ENCODE measurements at regions not wholly inside any gene's neighbourhood (a gene's known extent, or its start where the extent isn't known, plus 50 kb on each side); places are given as distances from the start of the nearest gene placed in this dataset.

GRCh38 chr13:24605923-24606372 lies 74.3 kb upstream of the ATP12A start:
- Histone ChIP-seq H3K9ac (ENCODE audit: low read depth in 1 of 2, low read length in 2 of 2) (no peak overlapping the region), H3K36me3 (ENCODE audit: control insufficient read depth in 1 of 2, insufficient read depth in 2 of 2, low read length in 2 of 2) (no peaks in the 10 kb centered on the region), H3K27ac (ENCODE audit: low read depth, low read length) (no peak overlapping the region), H3K9me3 (ENCODE audit: control insufficient read depth in 1 of 2, low read length in 2 of 2) (no peaks in the 10 kb centered on the region), H3K4me3 (ENCODE audit: low read depth in 1 of 2, low read length in 2 of 2) (no peak overlapping the region), H3K4me1 (ENCODE audit: control insufficient read depth in 1 of 2, insufficient read depth in 2 of 2, low read length in 2 of 2) (no peaks in the 10 kb centered on the region), H3K27me3 (ENCODE audit: control insufficient read depth in 1 of 2, insufficient read depth in 2 of 2, low read length in 2 of 2) (no peaks in the 10 kb centered on the region)

GRCh38 chr13:24606486-24607170 lies 73.6 kb upstream of the ATP12A start:
- H3K4me3 ChIP-seq (ENCODE audit: low read depth in 1 of 2, low read length in 2 of 2), result no peak overlapping the region
- no peak overlapping the region for H3K9ac ChIP-seq (ENCODE audit: low read depth in 1 of 2, low read length in 2 of 2)
- no peaks in the 10 kb centered on the region for H3K27me3 ChIP-seq (ENCODE audit: control insufficient read depth in 1 of 2, insufficient read depth in 2 of 2, low read length in 2 of 2)
- H3K36me3 ChIP-seq (ENCODE audit: control insufficient read depth in 1 of 2, insufficient read depth in 2 of 2, low read length in 2 of 2), result no peaks in the 10 kb centered on the region
- no peaks in the 10 kb centered on the region for H3K4me1 ChIP-seq (ENCODE audit: control insufficient read depth in 1 of 2, insufficient read depth in 2 of 2, low read length in 2 of 2)
- no peaks in the 10 kb centered on the region for H3K9me3 ChIP-seq (ENCODE audit: control insufficient read depth in 1 of 2, low read length in 2 of 2)
- H3K27ac ChIP-seq (ENCODE audit: low read depth, low read length), result no peak overlapping the region

- Histone ChIP-seq H3K36me3 (ENCODE audit: control insufficient read depth in 1 of 2, insufficient read depth in 2 of 2, low read length in 2 of 2) (no peaks in the 10 kb centered on the region), H3K27me3 (ENCODE audit: control insufficient read depth in 1 of 2, insufficient read depth in 2 of 2, low read length in 2 of 2) (no peaks in the 10 kb centered on the region), H3K4me1 (ENCODE audit: control insufficient read depth in 1 of 2, insufficient read depth in 2 of 2, low read length in 2 of 2) (no peaks in the 10 kb centered on the region), H3K9me3 (ENCODE audit: control insufficient read depth in 1 of 2, low read length in 2 of 2) (no peaks in the 10 kb centered on the region), H3K4me3 (ENCODE audit: low read depth in 1 of 2, low read length in 2 of 2) (no peak overlapping the region), H3K9ac (ENCODE audit: low read depth in 1 of 2, low read length in 2 of 2) (no peak overlapping the region), H3K27ac (ENCODE audit: low read depth, low read length) (no peak overlapping the region)
These were observed 69.3 kb upstream of the ATP12A start for GRCh38 chr13:24610956-24611355.

GRCh38 chr13:24612726-24613125 lies 67.5 kb upstream of the ATP12A start:
- Histone ChIP-seq H3K27me3 (ENCODE audit: control insufficient read depth in 1 of 2, insufficient read depth in 2 of 2, low read length in 2 of 2) (no peaks in the 10 kb centered on the region), H3K9ac (ENCODE audit: low read depth in 1 of 2, low read length in 2 of 2) (no peak overlapping the region), H3K4me3 (ENCODE audit: low read depth in 1 of 2, low read length in 2 of 2) (no peak overlapping the region), H3K4me1 (ENCODE audit: control insufficient read depth in 1 of 2, insufficient read depth in 2 of 2, low read length in 2 of 2) (no peaks in the 10 kb centered on the region), H3K27ac (ENCODE audit: low read depth, low read length) (no peak overlapping the region), H3K36me3 (ENCODE audit: control insufficient read depth in 1 of 2, insufficient read depth in 2 of 2, low read length in 2 of 2) (no peaks in the 10 kb centered on the region), H3K9me3 (ENCODE audit: control insufficient read depth in 1 of 2, low read length in 2 of 2) (no peaks in the 10 kb centered on the region)

- no peaks in the 10 kb centered on the region for H3K27me3 ChIP-seq (ENCODE audit: control insufficient read depth in 1 of 2, insufficient read depth in 2 of 2, low read length in 2 of 2)
- no peak overlapping the region for H3K9ac ChIP-seq (ENCODE audit: low read depth in 1 of 2, low read length in 2 of 2)
- H3K4me3 ChIP-seq (ENCODE audit: low read depth in 1 of 2, low read length in 2 of 2), result no peak overlapping the region
- H3K9me3 ChIP-seq (ENCODE audit: control insufficient read depth in 1 of 2, low read length in 2 of 2), result no peaks in the 10 kb centered on the region
- H3K36me3 ChIP-seq (ENCODE audit: control insufficient read depth in 1 of 2, insufficient read depth in 2 of 2, low read length in 2 of 2), result no peaks in the 10 kb centered on the region
- no peak overlapping the region for H3K27ac ChIP-seq (ENCODE audit: low read depth, low read length)
- H3K4me1 ChIP-seq (ENCODE audit: control insufficient read depth in 1 of 2, insufficient read depth in 2 of 2, low read length in 2 of 2), result no peaks in the 10 kb centered on the region
These were observed 67.1 kb upstream of the ATP12A start for GRCh38 chr13:24613128-24613527.

GRCh38 chr13:24613755-24614154 lies 66.5 kb upstream of the ATP12A start:
- H3K4me3 ChIP-seq (ENCODE audit: low read depth in 1 of 2, low read length in 2 of 2), result no peak overlapping the region

GRCh38 chr13:24614306-24615080 lies 65.7 kb upstream of the ATP12A start:
- Histone ChIP-seq H3K9me3 (ENCODE audit: control insufficient read depth in 1 of 2, low read length in 2 of 2) (no peaks in the 10 kb centered on the region), H3K4me1 (ENCODE audit: control insufficient read depth in 1 of 2, insufficient read depth in 2 of 2, low read length in 2 of 2) (peaks cover 0 to 6% of the 10 kb centered on the region in 2 donors), H3K9ac (ENCODE audit: low read depth in 1 of 2, low read length in 2 of 2) (no peak overlapping the region)

More at GRCh38 chr13:24613755-24614154, 66.5 kb upstream of the ATP12A start:
- Histone ChIP-seq H3K27ac (ENCODE audit: low read depth, low read length) (no peak overlapping the region), H3K27me3 (ENCODE audit: control insufficient read depth in 1 of 2, insufficient read depth in 2 of 2, low read length in 2 of 2) (no peaks in the 10 kb centered on the region), H3K9ac (ENCODE audit: low read depth in 1 of 2, low read length in 2 of 2) (no peak overlapping the region), H3K4me1 (ENCODE audit: control insufficient read depth in 1 of 2, insufficient read depth in 2 of 2, low read length in 2 of 2) (peaks cover 0 to 3% of the 10 kb centered on the region in 2 donors), H3K9me3 (ENCODE audit: control insufficient read depth in 1 of 2, low read length in 2 of 2) (no peaks in the 10 kb centered on the region), H3K36me3 (ENCODE audit: control insufficient read depth in 1 of 2, insufficient read depth in 2 of 2, low read length in 2 of 2) (no peaks in the 10 kb centered on the region)

GRCh38 chr13:24615114-24615513 lies 65.1 kb upstream of the ATP12A start:
- Histone ChIP-seq H3K4me1 (ENCODE audit: control insufficient read depth in 1 of 2, insufficient read depth in 2 of 2, low read length in 2 of 2) (peaks cover 0 to 6% of the 10 kb centered on the region in 2 donors), H3K4me3 (ENCODE audit: low read depth in 1 of 2, low read length in 2 of 2) (no peak overlapping the region), H3K27me3 (ENCODE audit: control insufficient read depth in 1 of 2, insufficient read depth in 2 of 2, low read length in 2 of 2) (no peaks in the 10 kb centered on the region), H3K9ac (ENCODE audit: low read depth in 1 of 2, low read length in 2 of 2) (no peak overlapping the region), H3K36me3 (ENCODE audit: control insufficient read depth in 1 of 2, insufficient read depth in 2 of 2, low read length in 2 of 2) (no peaks in the 10 kb centered on the region), H3K27ac (ENCODE audit: low read depth, low read length) (no peak overlapping the region), H3K9me3 (ENCODE audit: control insufficient read depth in 1 of 2, low read length in 2 of 2) (no peaks in the 10 kb centered on the region)

More at GRCh38 chr13:24614306-24615080, 65.7 kb upstream of the ATP12A start:
- Histone ChIP-seq H3K4me3 (ENCODE audit: low read depth in 1 of 2, low read length in 2 of 2) (no peak overlapping the region), H3K27me3 (ENCODE audit: control insufficient read depth in 1 of 2, insufficient read depth in 2 of 2, low read length in 2 of 2) (no peaks in the 10 kb centered on the region), H3K36me3 (ENCODE audit: control insufficient read depth in 1 of 2, insufficient read depth in 2 of 2, low read length in 2 of 2) (no peaks in the 10 kb centered on the region), H3K27ac (ENCODE audit: low read depth, low read length) (no peak overlapping the region)

GRCh38 chr13:24615911-24616472 lies 64.2 kb upstream of the ATP12A start:
- Histone ChIP-seq H3K9ac (ENCODE audit: low read depth in 1 of 2, low read length in 2 of 2) (no peak overlapping the region), H3K9me3 (ENCODE audit: control insufficient read depth in 1 of 2, low read length in 2 of 2) (no peaks in the 10 kb centered on the region), H3K36me3 (ENCODE audit: control insufficient read depth in 1 of 2, insufficient read depth in 2 of 2, low read length in 2 of 2) (no peaks in the 10 kb centered on the region), H3K27me3 (ENCODE audit: control insufficient read depth in 1 of 2, insufficient read depth in 2 of 2, low read length in 2 of 2) (no peaks in the 10 kb centered on the region), H3K27ac (ENCODE audit: low read depth, low read length) (no peak overlapping the region), H3K4me3 (ENCODE audit: low read depth in 1 of 2, low read length in 2 of 2) (no peak overlapping the region), H3K4me1 (ENCODE audit: control insufficient read depth in 1 of 2, insufficient read depth in 2 of 2, low read length in 2 of 2) (peaks cover 0 to 6% of the 10 kb centered on the region in 2 donors)

GRCh38 chr13:24616514-24616913 lies 63.7 kb upstream of the ATP12A start:
- Histone ChIP-seq H3K4me3 (ENCODE audit: low read depth in 1 of 2, low read length in 2 of 2) (no peak overlapping the region), H3K36me3 (ENCODE audit: control insufficient read depth in 1 of 2, insufficient read depth in 2 of 2, low read length in 2 of 2) (no peaks in the 10 kb centered on the region), H3K27me3 (ENCODE audit: control insufficient read depth in 1 of 2, insufficient read depth in 2 of 2, low read length in 2 of 2) (no peaks in the 10 kb centered on the region), H3K9ac (ENCODE audit: low read depth in 1 of 2, low read length in 2 of 2) (no peak overlapping the region), H3K9me3 (ENCODE audit: control insufficient read depth in 1 of 2, low read length in 2 of 2) (no peaks in the 10 kb centered on the region), H3K27ac (ENCODE audit: low read depth, low read length) (no peak overlapping the region), H3K4me1 (ENCODE audit: control insufficient read depth in 1 of 2, insufficient read depth in 2 of 2, low read length in 2 of 2) (peaks cover 0 to 6% of the 10 kb centered on the region in 2 donors)
